Suprapubic skin (tissue), 4 donors: ENCODE measurements at regions not wholly inside any gene's neighbourhood (a gene's known extent, or its start where the extent isn't known, plus 50 kb on each side); places are given as distances from the start of the nearest gene placed in this dataset.

Experiments used
- DNase-seq, 2 donors: peaks; one replicate each; pipeline ENCODE4 v3.0.0-alpha.2; 2019; ENCODE audit warnings: low spot score in 2 of 2
- H3K27ac ChIP-seq: fragments of 200-600 bp; sonication (generic); one replicate; pipeline ENCODE4 v1.5.1; 2019
- H3K27me3 ChIP-seq: fragments of 200-600 bp; sonication (generic); one replicate; pipeline ENCODE4 v1.5.1; 2019
- H3K36me3 ChIP-seq: fragments of 200-600 bp; sonication (generic); one replicate; pipeline ENCODE4 v1.5.1; 2019
- H3K4me1 ChIP-seq: fragments of 200-600 bp; sonication (generic); one replicate; pipeline ENCODE4 v1.5.1; 2019
- H3K4me3 ChIP-seq: fragments of 200-600 bp; sonication (generic); one replicate; pipeline ENCODE4 v1.5.1; 2019; ENCODE audit warnings: mild to moderate bottlenecking
- H3K9me3 ChIP-seq: fragments of 200-600 bp; sonication (generic); one replicate; pipeline ENCODE4 v1.5.1; 2019
- CTCF ChIP-seq, 2 donors: fragments of 200-600 bp in 1 of 2; fragments of 450-650 bp in 1 of 2; sonication (generic) in 1 of 2; IDR thresholded peaks; one replicate each; pipeline ENCODE4 v1.5.1; 2016 to 2019; ENCODE audit warnings: antibody characterized with exemption in 2 of 2, mild to moderate bottlenecking in 1 of 2, moderate library complexity in 1 of 2
- EP300 ChIP-seq: sonication (generic); formaldehyde crosslinking; IDR thresholded peaks from one replicate; pipeline ENCODE4 v1.6.1; 2017; ENCODE audit warnings: antibody characterized with exemption
- POLR2A ChIP-seq, 2 donors: fragments of 450-650 bp; IDR thresholded peaks; one replicate each; pipeline ENCODE4 v1.6.1; 2017; ENCODE audit warnings: antibody characterized with exemption in 2 of 2, mild to moderate bottlenecking in 2 of 2, moderate library complexity in 2 of 2
- POLR2AphosphoS5 ChIP-seq, 3 donors: sonication (generic); formaldehyde crosslinking; IDR thresholded peaks; one replicate each; pipeline ENCODE4 v1.6.1; 2017; ENCODE audit warnings: antibody characterized with exemption in 3 of 3
- WGBS: methylation state at CpG from one replicate; pipeline ENCODE4 v1.1.5; 2018; 5-methylcytosine and 5-hydroxymethylcytosine counted together

GRCh38 chr4:33429971-33430370 lies 2709.8 kb downstream of the PCDH7 start:
- Histone ChIP-seq H3K27ac (no peak overlapping the region), H3K4me3 (no peak overlapping the region), H3K4me1 (no peaks in the 10 kb centered on the region), H3K27me3 (no peaks in the 10 kb centered on the region), H3K9me3 (no peaks in the 10 kb centered on the region), H3K36me3 (no peaks in the 10 kb centered on the region)
- no peak for DNase-seq
- 89% methylated on average over 4 of the region's 4 CpGs for WGBS
- TF ChIP-seq EP300, result no peak
- TF ChIP-seq POLR2A (IDR thresholded peaks at IDR 0.05), result no peak
- no peak for TF ChIP-seq POLR2AphosphoS5 (IDR thresholded peaks at IDR 0.05)
- no peak for TF ChIP-seq CTCF (IDR thresholded peaks at IDR 0.05)

DNA sequence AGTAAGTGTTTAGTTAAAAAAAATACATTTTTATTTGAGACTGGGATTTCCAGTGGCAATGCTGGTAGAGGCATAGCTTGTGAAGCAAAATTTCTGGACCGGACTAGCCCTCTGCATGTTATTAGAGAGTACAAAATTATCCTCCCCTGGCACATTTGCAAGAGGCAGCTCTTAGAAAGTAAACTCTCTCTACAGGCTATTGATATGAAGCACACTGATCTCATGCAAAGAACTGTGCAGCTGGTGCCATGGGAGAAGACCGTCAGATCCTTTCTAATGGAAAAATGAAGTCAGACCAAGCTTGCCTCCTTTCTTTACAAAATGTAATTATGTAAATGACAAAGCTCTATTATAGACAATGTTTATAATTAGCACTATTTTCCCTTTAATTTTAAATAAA lies 2717.2 kb downstream of the PCDH7 start:
- Histone ChIP-seq H3K9me3 (no peaks in the 10 kb centered on the region), H3K4me1 (no peaks in the 10 kb centered on the region), H3K27ac (no peak overlapping the region), H3K27me3 (no peaks in the 10 kb centered on the region), H3K36me3 (no peaks in the 10 kb centered on the region), H3K4me3 (no peak overlapping the region)
- TF ChIP-seq POLR2A (IDR thresholded peaks at IDR 0.05), result no peak
- no peak for TF ChIP-seq EP300
- no peak for DNase-seq
- WGBS, result 55% methylated on average over 2 of the region's 2 CpGs

GRCh38 chr4:33446953-33447352 lies 2726.8 kb downstream of the PCDH7 start:
- no peaks in the 10 kb centered on the region for H3K4me1 ChIP-seq
- WGBS, result 88% methylated on average over 2 of the region's 2 CpGs
- TF ChIP-seq CTCF (IDR thresholded peaks at IDR 0.05), result no peak
- TF ChIP-seq POLR2AphosphoS5 (IDR thresholded peaks at IDR 0.05), result no peak
- no peak for TF ChIP-seq EP300
- no peak for TF ChIP-seq POLR2A (IDR thresholded peaks at IDR 0.05)

GRCh38 chr4:33448948-33449347 lies 2728.8 kb downstream of the PCDH7 start:
- DNase-seq, result no peak
- Histone ChIP-seq H3K27ac (no peak overlapping the region), H3K4me3 (no peak overlapping the region), H3K9me3 (no peaks in the 10 kb centered on the region), H3K36me3 (no peaks in the 10 kb centered on the region), H3K27me3 (no peaks in the 10 kb centered on the region), H3K4me1 (no peaks in the 10 kb centered on the region)
- TF ChIP-seq CTCF (IDR thresholded peaks at IDR 0.05) (no peak), EP300 (no peak), POLR2A (IDR thresholded peaks at IDR 0.05) (no peak), POLR2AphosphoS5 (IDR thresholded peaks at IDR 0.05) (no peak)
- 92% methylated on average over 3 of the region's 3 CpGs for WGBS

More at GRCh38 chr4:33446953-33447352, 2726.8 kb downstream of the PCDH7 start:
- no peak overlapping the region for H3K27ac ChIP-seq
- H3K9me3 ChIP-seq, result no peaks in the 10 kb centered on the region
- H3K27me3 ChIP-seq, result no peaks in the 10 kb centered on the region
- no peak for DNase-seq
- H3K4me3 ChIP-seq, result no peak overlapping the region
- H3K36me3 ChIP-seq, result no peaks in the 10 kb centered on the region

GRCh38 chr4:33453436-33453835 lies 2733.3 kb downstream of the PCDH7 start:
- no peak overlapping the region for H3K27ac ChIP-seq
- no peaks in the 10 kb centered on the region for H3K4me1 ChIP-seq
- no peak for DNase-seq
- H3K27me3 ChIP-seq, result no peaks in the 10 kb centered on the region
- H3K36me3 ChIP-seq, result no peaks in the 10 kb centered on the region
- no peaks in the 10 kb centered on the region for H3K9me3 ChIP-seq
- no peak overlapping the region for H3K4me3 ChIP-seq
- TF ChIP-seq POLR2A (IDR thresholded peaks at IDR 0.05) (no peak), EP300 (no peak), CTCF (IDR thresholded peaks at IDR 0.05) (no peak), POLR2AphosphoS5 (IDR thresholded peaks at IDR 0.05) (no peak)

- Histone ChIP-seq H3K4me3 (no peak overlapping the region), H3K27me3 (no peaks in the 10 kb centered on the region), H3K36me3 (no peaks in the 10 kb centered on the region), H3K9me3 (no peaks in the 10 kb centered on the region), H3K27ac (no peak overlapping the region), H3K4me1 (no peaks in the 10 kb centered on the region)
- no peak for DNase-seq
- WGBS, result 71% methylated on average over 1 of the region's 1 CpG
- no peak for TF ChIP-seq EP300
- no peak for TF ChIP-seq CTCF (IDR thresholded peaks at IDR 0.05)
These were observed 2733.7 kb downstream of the PCDH7 start for GRCh38 chr4:33453916-33454315.
